Progenitor cell of endocrine pancreas (in vitro differentiated cells): ENCODE measurements at regions not wholly inside any gene's neighbourhood (a gene's known extent, or its start where the extent isn't known, plus 50 kb on each side); places are given as distances from the start of the nearest gene placed in this dataset.

ENCODE experiments used
- DNase-seq: peaks from one replicate; pipeline ENCODE4 v3.0.0; 2021; ENCODE audit warnings: low spot score; ENCODE audit not compliant: unreplicated experiment
- H3K27ac Mint-ChIP-seq: 2 replicates; pipeline ENCODE4 v1.8.0; 2021; ENCODE audit warnings: mild to moderate bottlenecking, moderate library complexity, mixed read lengths
- H3K27me3 Mint-ChIP-seq: 2 replicates; pipeline ENCODE4 v1.8.0; 2021; ENCODE audit warnings: mixed read lengths
- H3K36me3 Mint-ChIP-seq: 2 replicates; pipeline ENCODE4 v1.8.0; 2022; ENCODE audit warnings: mixed read lengths; ENCODE audit not compliant: insufficient read depth
- H3K4me1 Mint-ChIP-seq: 2 replicates; pipeline ENCODE4 v1.8.0; 2021; ENCODE audit warnings: low read depth, mixed read lengths
- H3K4me3 Mint-ChIP-seq: 2 replicates; pipeline ENCODE4 v1.8.0; 2021; ENCODE audit warnings: low read depth, mild to moderate bottlenecking, moderate library complexity, mixed read lengths
- H3K9me3 Mint-ChIP-seq: 2 replicates; pipeline ENCODE4 v1.8.0; 2021; ENCODE audit warnings: low read depth, mixed read lengths
- CTCF ChIP-seq: fragments of 200-600 bp; sonication (generic); IDR thresholded peaks from one replicate; pipeline ENCODE4 v1.5.0; 2021; ENCODE audit warnings: antibody characterized with exemption, mild to moderate bottlenecking; ENCODE audit not compliant: unreplicated experiment

GRCh38 chr15:26439681-26440080, 333.2 kb downstream of the GABRB3 start:
- Mint-ChIP-seq H3K27ac (no peak overlapping the region), H3K9me3 (no peaks in the 10 kb centered on the region), H3K36me3 (no peaks in the 10 kb centered on the region), H3K4me3 (no peak overlapping the region), H3K4me1 (peaks cover 13% of the 10 kb centered on the region), H3K27me3 (no peaks in the 10 kb centered on the region)
- no peak for TF ChIP-seq CTCF
- DNase-seq, result no peak

DNA sequence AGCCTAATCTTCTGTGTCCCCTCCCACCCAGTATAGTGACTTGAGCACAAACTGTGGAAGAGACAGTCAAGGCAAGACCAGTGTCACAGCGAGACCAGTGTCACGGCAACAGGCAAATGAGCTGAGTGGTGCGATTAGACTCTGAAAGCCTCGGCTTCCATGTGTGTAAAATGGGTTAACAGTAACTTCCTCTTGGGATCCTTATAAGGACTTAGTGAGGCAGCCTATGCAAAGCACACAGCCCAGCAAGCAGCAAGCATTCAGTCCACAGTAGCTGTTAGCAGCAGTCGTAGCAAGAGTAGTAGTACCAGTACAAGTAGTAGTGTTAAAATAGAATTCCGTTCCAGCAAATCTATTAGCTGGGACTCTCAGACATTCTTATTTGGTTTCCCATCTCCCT, 334.1 kb downstream of the GABRB3 start:
- Mint-ChIP-seq H3K4me1 (peaks cover 13% of the 10 kb centered on the region), H3K9me3 (no peaks in the 10 kb centered on the region), H3K27ac (peak overlapping the region; percentile 10), H3K27me3 (peaks cover 7% of the 10 kb centered on the region), H3K4me3 (no peak overlapping the region), H3K36me3 (no peaks in the 10 kb centered on the region)
- DNase-seq, result no peak
- no peak for TF ChIP-seq CTCF

DNA sequence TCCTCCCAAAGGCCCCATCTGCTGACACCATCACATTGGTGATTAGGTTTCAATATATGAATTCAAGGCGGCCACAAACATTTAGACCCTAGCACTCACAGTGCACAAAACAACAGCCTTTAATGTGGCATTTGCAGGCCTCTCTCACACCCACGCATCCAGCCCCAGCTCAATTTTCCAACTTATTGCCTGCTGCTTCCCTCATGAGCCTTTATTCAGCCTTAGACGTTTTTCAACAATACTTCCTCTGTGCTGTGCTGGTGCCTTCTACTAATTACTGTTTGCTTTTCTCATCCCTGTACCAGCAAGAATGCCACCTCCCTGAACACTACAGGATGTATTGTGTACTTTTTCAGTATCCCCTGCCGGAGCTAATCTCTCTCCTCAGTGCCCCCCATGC, 334.6 kb downstream of the GABRB3 start:
- H3K9me3 Mint-ChIP-seq, result no peaks in the 10 kb centered on the region
- peaks cover 13% of the 10 kb centered on the region for H3K4me1 Mint-ChIP-seq

GRCh38 chr15:26433818-26434217, 339.0 kb downstream of the GABRB3 start:
- no peak overlapping the region for H3K27ac Mint-ChIP-seq
- DNase-seq, result no peak
- TF ChIP-seq CTCF, result no peak
- peaks cover 16% of the 10 kb centered on the region for H3K27me3 Mint-ChIP-seq
- peaks cover 8% of the 10 kb centered on the region for H3K9me3 Mint-ChIP-seq
- H3K36me3 Mint-ChIP-seq, result no peaks in the 10 kb centered on the region
- no peak overlapping the region for H3K4me3 Mint-ChIP-seq
- peaks cover 20% of the 10 kb centered on the region for H3K4me1 Mint-ChIP-seq

More for the DNA sequence above, 334.6 kb downstream of the GABRB3 start:
- peak overlapping the region; percentile 67 for H3K27ac Mint-ChIP-seq
- no peaks in the 10 kb centered on the region for H3K36me3 Mint-ChIP-seq
- no peak for TF ChIP-seq CTCF
- no peak overlapping the region for H3K4me3 Mint-ChIP-seq
- no peak for DNase-seq
- H3K27me3 Mint-ChIP-seq, result peaks cover 11% of the 10 kb centered on the region

DNA sequence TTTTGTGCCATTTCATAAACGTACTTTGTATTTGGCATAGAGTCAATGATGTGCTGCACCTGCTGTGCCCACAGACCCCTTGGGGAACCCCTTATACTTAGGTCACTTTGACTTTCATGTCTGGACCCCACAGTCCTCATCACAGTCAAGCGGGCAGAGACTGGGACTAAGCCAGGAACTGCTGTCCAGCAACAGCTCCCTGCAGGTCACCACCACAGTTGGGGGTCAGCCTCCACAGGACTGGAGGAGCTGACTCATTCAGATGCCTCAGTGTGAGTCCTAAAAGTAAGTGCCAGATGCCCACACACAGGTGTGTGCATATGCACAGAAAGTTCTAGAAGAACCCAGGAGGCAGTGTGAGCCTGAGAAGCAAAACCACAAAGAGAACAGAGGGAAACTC, 339.8 kb downstream of the GABRB3 start:
- TF ChIP-seq CTCF, result no peak
- DNase-seq, result no peak
- H3K36me3 Mint-ChIP-seq, result no peaks in the 10 kb centered on the region
- H3K27ac Mint-ChIP-seq, result no peak overlapping the region
- peaks cover 8% of the 10 kb centered on the region for H3K9me3 Mint-ChIP-seq
- H3K27me3 Mint-ChIP-seq, result peaks cover 16% of the 10 kb centered on the region
- no peak overlapping the region for H3K4me3 Mint-ChIP-seq
- peaks cover 14% of the 10 kb centered on the region for H3K4me1 Mint-ChIP-seq
